ENCODE measurements at regions not wholly inside any gene's neighbourhood (a gene's known extent, or its start where the extent isn't known, plus 50 kb on each side); places are given as distances from the start of the nearest gene placed in this dataset.

DNA sequence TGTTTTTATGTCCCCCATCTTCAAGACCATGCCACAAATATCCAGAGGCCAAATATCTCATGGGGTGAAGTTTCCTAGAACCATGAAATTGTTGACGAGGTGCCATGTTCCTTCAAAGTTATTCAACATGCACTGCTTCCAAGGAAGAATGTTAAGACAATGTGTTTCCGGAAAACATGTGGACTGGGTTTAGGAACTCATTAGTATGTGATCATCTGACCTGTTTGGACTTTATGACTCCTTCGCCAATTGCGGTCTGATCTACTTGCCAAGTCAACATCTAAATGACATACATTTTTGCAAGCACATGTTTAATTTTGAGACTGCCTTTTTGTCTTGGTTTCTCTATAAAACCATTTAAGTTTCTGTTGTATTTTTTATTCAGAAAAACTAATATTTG, 234.8 kb downstream of the MAF start (continued):
- TF ChIP-seq, protein P1, sequence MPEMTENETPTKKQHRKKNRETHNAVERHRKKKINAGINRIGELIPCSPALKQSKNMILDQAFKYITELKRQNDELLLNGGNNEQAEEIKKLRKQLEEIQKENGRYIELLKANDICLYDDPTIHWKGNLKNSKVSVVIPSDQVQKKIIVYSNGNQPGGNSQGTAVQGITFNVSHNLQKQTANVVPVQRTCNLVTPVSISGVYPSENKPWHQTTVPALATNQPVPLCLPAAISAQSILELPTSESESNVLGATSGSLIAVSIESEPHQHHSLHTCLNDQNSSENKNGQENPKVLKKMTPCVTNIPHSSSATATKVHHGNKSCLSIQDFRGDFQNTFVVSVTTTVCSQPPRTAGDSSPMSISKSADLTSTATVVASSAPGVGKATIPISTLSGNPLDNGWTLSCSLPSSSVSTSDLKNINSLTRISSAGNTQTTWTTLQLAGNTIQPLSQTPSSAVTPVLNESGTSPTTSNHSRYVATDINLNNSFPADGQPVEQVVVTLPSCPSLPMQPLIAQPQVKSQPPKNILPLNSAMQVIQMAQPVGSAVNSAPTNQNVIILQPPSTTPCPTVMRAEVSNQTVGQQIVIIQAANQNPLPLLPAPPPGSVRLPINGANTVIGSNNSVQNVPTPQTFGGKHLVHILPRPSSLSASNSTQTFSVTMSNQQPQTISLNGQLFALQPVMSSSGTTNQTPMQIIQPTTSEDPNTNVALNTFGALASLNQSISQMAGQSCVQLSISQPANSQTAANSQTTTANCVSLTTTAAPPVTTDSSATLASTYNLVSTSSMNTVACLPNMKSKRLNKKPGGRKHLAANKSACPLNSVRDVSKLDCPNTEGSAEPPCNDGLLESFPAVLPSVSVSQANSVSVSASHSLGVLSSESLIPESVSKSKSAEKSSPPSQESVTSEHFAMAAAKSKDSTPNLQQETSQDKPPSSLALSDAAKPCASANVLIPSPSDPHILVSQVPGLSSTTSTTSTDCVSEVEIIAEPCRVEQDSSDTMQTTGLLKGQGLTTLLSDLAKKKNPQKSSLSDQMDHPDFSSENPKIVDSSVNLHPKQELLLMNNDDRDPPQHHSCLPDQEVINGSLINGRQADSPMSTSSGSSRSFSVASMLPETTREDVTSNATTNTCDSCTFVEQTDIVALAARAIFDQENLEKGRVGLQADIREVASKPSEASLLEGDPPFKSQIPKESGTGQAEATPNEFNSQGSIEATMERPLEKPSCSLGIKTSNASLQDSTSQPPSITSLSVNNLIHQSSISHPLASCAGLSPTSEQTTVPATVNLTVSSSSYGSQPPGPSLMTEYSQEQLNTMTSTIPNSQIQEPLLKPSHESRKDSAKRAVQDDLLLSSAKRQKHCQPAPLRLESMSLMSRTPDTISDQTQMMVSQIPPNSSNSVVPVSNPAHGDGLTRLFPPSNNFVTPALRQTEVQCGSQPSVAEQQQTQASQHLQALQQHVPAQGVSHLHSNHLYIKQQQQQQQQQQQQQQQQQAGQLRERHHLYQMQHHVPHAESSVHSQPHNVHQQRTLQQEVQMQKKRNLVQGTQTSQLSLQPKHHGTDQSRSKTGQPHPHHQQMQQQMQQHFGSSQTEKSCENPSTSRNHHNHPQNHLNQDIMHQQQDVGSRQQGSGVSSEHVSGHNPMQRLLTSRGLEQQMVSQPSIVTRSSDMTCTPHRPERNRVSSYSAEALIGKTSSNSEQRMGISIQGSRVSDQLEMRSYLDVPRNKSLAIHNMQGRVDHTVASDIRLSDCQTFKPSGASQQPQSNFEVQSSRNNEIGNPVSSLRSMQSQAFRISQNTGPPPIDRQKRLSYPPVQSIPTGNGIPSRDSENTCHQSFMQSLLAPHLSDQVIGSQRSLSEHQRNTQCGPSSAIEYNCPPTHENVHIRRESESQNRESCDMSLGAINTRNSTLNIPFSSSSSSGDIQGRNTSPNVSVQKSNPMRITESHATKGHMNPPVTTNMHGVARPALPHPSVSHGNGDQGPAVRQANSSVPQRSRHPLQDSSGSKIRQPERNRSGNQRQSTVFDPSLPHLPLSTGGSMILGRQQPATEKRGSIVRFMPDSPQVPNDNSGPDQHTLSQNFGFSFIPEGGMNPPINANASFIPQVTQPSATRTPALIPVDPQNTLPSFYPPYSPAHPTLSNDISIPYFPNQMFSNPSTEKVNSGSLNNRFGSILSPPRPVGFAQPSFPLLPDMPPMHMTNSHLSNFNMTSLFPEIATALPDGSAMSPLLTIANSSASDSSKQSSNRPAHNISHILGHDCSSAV (CRISPR knock-in tag; IDR thresholded peaks at IDR 0.05; ENCODE audit: borderline replicate concordance), result no peak
- TF ChIP-seq ZNF629 (CRISPR knock-in tag; conservative IDR thresholded peaks at IDR 0.05) (no peak), ZBTB38 (CRISPR knock-in tag; IDR thresholded peaks at IDR 0.05) (no peak), TP53 (CRISPR knock-in tag; conservative IDR thresholded peaks at IDR 0.05) (no peak)
- TF ChIP-seq, protein P2, sequence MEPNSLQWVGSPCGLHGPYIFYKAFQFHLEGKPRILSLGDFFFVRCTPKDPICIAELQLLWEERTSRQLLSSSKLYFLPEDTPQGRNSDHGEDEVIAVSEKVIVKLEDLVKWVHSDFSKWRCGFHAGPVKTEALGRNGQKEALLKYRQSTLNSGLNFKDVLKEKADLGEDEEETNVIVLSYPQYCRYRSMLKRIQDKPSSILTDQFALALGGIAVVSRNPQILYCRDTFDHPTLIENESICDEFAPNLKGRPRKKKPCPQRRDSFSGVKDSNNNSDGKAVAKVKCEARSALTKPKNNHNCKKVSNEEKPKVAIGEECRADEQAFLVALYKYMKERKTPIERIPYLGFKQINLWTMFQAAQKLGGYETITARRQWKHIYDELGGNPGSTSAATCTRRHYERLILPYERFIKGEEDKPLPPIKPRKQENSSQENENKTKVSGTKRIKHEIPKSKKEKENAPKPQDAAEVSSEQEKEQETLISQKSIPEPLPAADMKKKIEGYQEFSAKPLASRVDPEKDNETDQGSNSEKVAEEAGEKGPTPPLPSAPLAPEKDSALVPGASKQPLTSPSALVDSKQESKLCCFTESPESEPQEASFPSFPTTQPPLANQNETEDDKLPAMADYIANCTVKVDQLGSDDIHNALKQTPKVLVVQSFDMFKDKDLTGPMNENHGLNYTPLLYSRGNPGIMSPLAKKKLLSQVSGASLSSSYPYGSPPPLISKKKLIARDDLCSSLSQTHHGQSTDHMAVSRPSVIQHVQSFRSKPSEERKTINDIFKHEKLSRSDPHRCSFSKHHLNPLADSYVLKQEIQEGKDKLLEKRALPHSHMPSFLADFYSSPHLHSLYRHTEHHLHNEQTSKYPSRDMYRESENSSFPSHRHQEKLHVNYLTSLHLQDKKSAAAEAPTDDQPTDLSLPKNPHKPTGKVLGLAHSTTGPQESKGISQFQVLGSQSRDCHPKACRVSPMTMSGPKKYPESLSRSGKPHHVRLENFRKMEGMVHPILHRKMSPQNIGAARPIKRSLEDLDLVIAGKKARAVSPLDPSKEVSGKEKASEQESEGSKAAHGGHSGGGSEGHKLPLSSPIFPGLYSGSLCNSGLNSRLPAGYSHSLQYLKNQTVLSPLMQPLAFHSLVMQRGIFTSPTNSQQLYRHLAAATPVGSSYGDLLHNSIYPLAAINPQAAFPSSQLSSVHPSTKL (CRISPR knock-in tag; IDR thresholded peaks at IDR 0.05), result no peak
